Gastrocnemius medialis (tissue), 4 donors: ENCODE measurements at regions not wholly inside any gene's neighbourhood (a gene's known extent, or its start where the extent isn't known, plus 50 kb on each side); places are given as distances from the start of the nearest gene placed in this dataset.

Experiments used
- CTCF ChIP-seq, 5 experiments: fragments of 450-650 bp in 3 of 5; fragments of 200-600 bp in 2 of 5; sonication (generic) in 2 of 5; IDR thresholded peaks in 4 of 5; conservative IDR thresholded peaks in 1 of 5; 1 replicate in 4 of 5; 2 replicates in 1 of 5; pipeline ENCODE4 v1.5.1; 2016 to 2019; ENCODE audit warnings: antibody characterized with exemption in 5 of 5, mild to moderate bottlenecking in 3 of 5, moderate library complexity in 3 of 5
- POLR2A ChIP-seq, 2 donors: fragments of 450-650 bp; IDR thresholded peaks; one replicate each; pipeline ENCODE4 v1.6.1; 2017; ENCODE audit warnings: antibody characterized with exemption in 2 of 2, mild to moderate bottlenecking in 2 of 2, moderate library complexity in 2 of 2

- no peak for TF ChIP-seq CTCF (IDR thresholded peaks at IDR 0.05 in 4 of 5, conservative IDR thresholded peaks at IDR 0.05 in 1 of 5)
- no peak for TF ChIP-seq POLR2A (IDR thresholded peaks at IDR 0.05)
Measured at GRCh38 chr17:79479876-79480275, 131.0 kb downstream of the RBFOX3 start.
